Transverse colon (tissue), 3 donors: ENCODE measurements at regions not wholly inside any gene's neighbourhood (a gene's known extent, or its start where the extent isn't known, plus 50 kb on each side); places are given as distances from the start of the nearest gene placed in this dataset.
"Not testable (repeated sequence)": the region's sequence is repeated elsewhere in the genome, so short reads cannot be mapped to it uniquely, and the experiment has no call there.

Source experiments
- POLR2A ChIP-seq: fragments of 450-650 bp; IDR thresholded peaks from one replicate; pipeline ENCODE4 v1.6.1; 2016; ENCODE audit warnings: antibody characterized with exemption, mild to moderate bottlenecking, moderate library complexity
- TF ChIP-seq, protein P1 (sequence below), 5 experiments: fragments of 200-600 bp in 3 of 5; fragments of 450-650 bp in 2 of 5; sonication (generic) in 3 of 5; IDR thresholded peaks; 1 replicate in 2 of 5; 2 replicates in 3 of 5; pipeline ENCODE4 v1.5.1; 2016 to 2017; ENCODE audit warnings: antibody characterized with exemption in 5 of 5, inconsistent platforms in 3 of 5, mild to moderate bottlenecking in 2 of 5, moderate library complexity in 1 of 5

DNA sequence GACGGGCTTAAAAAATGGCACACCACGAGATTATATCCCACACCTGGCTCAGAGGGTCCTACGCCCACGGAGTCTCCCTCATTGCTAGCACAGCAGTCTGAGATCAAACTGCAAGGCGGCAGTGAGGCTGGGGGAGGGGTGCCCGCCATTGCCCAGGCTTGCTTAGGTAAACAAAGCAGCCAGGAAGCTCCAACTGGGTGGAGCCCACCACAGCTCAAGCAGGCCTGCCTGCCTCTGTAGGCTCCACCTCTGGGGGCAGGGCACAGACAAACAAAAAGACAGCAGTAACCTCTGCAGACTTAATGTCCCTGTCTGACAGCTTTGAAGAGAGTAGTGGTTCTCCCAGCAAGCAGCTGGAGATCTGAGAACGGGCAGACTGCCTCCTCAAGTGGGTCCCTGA is 386.4 kb upstream of the GJE1 start:
- TF ChIP-seq, protein P1, sequence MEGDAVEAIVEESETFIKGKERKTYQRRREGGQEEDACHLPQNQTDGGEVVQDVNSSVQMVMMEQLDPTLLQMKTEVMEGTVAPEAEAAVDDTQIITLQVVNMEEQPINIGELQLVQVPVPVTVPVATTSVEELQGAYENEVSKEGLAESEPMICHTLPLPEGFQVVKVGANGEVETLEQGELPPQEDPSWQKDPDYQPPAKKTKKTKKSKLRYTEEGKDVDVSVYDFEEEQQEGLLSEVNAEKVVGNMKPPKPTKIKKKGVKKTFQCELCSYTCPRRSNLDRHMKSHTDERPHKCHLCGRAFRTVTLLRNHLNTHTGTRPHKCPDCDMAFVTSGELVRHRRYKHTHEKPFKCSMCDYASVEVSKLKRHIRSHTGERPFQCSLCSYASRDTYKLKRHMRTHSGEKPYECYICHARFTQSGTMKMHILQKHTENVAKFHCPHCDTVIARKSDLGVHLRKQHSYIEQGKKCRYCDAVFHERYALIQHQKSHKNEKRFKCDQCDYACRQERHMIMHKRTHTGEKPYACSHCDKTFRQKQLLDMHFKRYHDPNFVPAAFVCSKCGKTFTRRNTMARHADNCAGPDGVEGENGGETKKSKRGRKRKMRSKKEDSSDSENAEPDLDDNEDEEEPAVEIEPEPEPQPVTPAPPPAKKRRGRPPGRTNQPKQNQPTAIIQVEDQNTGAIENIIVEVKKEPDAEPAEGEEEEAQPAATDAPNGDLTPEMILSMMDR (IDR thresholded peaks at IDR 0.05): not testable (repeated sequence)
- not testable (repeated sequence) for TF ChIP-seq POLR2A
